ELF-1 (cell line): ENCODE measurements at regions not wholly inside any gene's neighbourhood (a gene's known extent, or its start where the extent isn't known, plus 50 kb on each side); places are given as distances from the start of the nearest gene placed in this dataset.
"Not testable (repeated sequence)": the region's sequence is repeated elsewhere in the genome, so short reads cannot be mapped to it uniquely, and the experiment has no call there.

Experiments used
- DNase-seq: peaks from one replicate; pipeline ENCODE4 v3.0.0-alpha.2; 2016; ENCODE audit warnings: low read depth, low spot score

- DNase-seq, result peak; percentile 81
These were observed 258.1 kb downstream of the PCNX1 start for GRCh38 chr14:71165121-71166031.

- peak; percentile 84 for DNase-seq
These were observed 259.1 kb downstream of the PCNX1 start for GRCh38 chr14:71166180-71166837.

GRCh38 chr14:71167325-71167950, 260.2 kb downstream of the PCNX1 start:
- not testable (repeated sequence) for DNase-seq

- DNase-seq, result not testable (repeated sequence)
These were observed 260.9 kb downstream of the PCNX1 start for GRCh38 chr14:71168161-71168560.

- DNase-seq, result no peak
These were observed 261.5 kb downstream of the PCNX1 start for GRCh38 chr14:71168564-71169427.

- no peak for DNase-seq
These were observed 262.6 kb downstream of the PCNX1 start for GRCh38 chr14:71169861-71170260.

- no peak for DNase-seq
These were observed 268.2 kb downstream of the PCNX1 start for GRCh38 chr14:71175491-71175890.

- no peak for DNase-seq
These were observed 271.8 kb downstream of the PCNX1 start for GRCh38 chr14:71179066-71179465.

GRCh38 chr14:71180397-71180796, 273.1 kb downstream of the PCNX1 start:
- no peak for DNase-seq

- DNase-seq, result no peak
These were observed 274.1 kb downstream of the PCNX1 start for GRCh38 chr14:71181215-71182003.

- DNase-seq, result peak; percentile 61
These were observed 276.8 kb downstream of the PCNX1 start for GRCh38 chr14:71183876-71184689.

GRCh38 chr14:71185637-71186036, 278.4 kb downstream of the PCNX1 start:
- no peak for DNase-seq

- DNase-seq, result peak; percentile 80
These were observed 280.5 kb downstream of the PCNX1 start for GRCh38 chr14:71187633-71188356.

- DNase-seq, result no peak
These were observed 283.6 kb downstream of the PCNX1 start for GRCh38 chr14:71190770-71191374.

GRCh38 chr14:71193663-71194062, 286.4 kb downstream of the PCNX1 start:
- DNase-seq, result peak; percentile 37

- no peak for DNase-seq
These were observed 287.0 kb downstream of the PCNX1 start for GRCh38 chr14:71194251-71194650.

GRCh38 chr14:71196921-71197320, 289.7 kb downstream of the PCNX1 start:
- no peak for DNase-seq

- DNase-seq, result no peak
These were observed 291.4 kb downstream of the PCNX1 start for GRCh38 chr14:71198687-71199086.

- no peak for DNase-seq
These were observed 294.6 kb downstream of the PCNX1 start for GRCh38 chr14:71201840-71202239.
